ENCODE measurements at regions not wholly inside any gene's neighbourhood (a gene's known extent, or its start where the extent isn't known, plus 50 kb on each side); places are given as distances from the start of the nearest gene placed in this dataset.

DNA sequence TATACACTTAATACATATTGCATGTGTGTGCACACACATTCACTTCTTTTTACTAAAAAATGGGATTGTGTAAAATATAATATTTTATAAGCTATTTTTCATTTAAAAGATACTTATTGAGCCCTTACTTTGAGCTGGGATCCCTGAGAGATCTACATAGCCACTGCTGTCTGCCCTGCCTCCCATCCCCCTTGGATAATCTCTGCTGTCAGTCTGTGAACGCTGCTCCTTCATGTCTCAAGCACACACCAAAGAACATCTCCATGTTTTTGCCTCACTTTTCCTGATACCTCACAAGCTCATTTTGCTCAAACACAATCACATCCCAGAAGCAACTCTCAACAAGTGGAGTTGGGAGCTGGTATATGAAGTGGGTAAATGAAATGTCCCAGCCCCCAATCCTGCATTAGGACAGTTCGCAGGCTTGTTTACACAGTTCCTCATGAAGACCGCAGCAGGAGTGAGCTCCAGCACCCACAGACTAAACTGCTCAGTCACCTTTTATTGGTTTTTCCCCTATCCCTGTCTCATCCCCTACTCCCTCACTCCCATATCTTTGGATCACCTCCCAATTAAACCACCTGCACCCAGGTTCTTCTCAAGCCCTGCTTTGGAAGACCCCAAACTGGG lies 108.3 kb upstream of the FRY start (continued):
- no peak for TF ChIP-seq REST (IDR thresholded peaks at IDR 0.05; ENCODE audit: unreplicated experiment)
- no peak for TF ChIP-seq POLR2AphosphoS5 (IDR thresholded peaks at IDR 0.05; ENCODE audit: low read depth)
- TF ChIP-seq ZNF114 (CRISPR knock-in tag; IDR thresholded peaks at IDR 0.05), result no peak
- no peak for TF ChIP-seq STAT1 (IDR thresholded peaks at IDR 0.05; ENCODE audit: unreplicated experiment)

GRCh38 chr13:31925079-31925478 lies 106.5 kb upstream of the FRY start:
- Mint-ChIP-seq H3K4me1 (peaks cover 22% of the 10 kb centered on the region), H3K4me3 (no peak overlapping the region), H3K36me3 (ENCODE audit: low read depth) (no peaks in the 10 kb centered on the region), H3K27ac (no peak overlapping the region), H3K9me3 (no peaks in the 10 kb centered on the region), H3K27me3 (ENCODE audit: insufficient read depth, low read depth, poor library complexity) (no peaks in the 10 kb centered on the region)
- no peak overlapping the region for H3K4me2 ChIP-seq
- H4K20me1 ChIP-seq (replicated peaks; ENCODE audit: insufficient read depth), result no peaks in the 10 kb centered on the region
- ATAC-seq (no peak), DNase-seq (ENCODE audit: low spot score) (no peak)
- H3K36me3 ChIP-seq (ENCODE audit: insufficient read depth), result no peaks in the 10 kb centered on the region
- H3F3A ChIP-seq (replicated peaks; ENCODE audit: low read depth), result no peaks in the 10 kb centered on the region
- H3K9me2 ChIP-seq (ENCODE audit: insufficient read depth), result no peaks in the 10 kb centered on the region
- H3K4me3 ChIP-seq, result no peak overlapping the region
- no peak overlapping the region for H3K27ac ChIP-seq (ENCODE audit: low read depth)
- H3K79me2 ChIP-seq (replicated peaks; ENCODE audit: insufficient read depth), result no peaks in the 10 kb centered on the region
- H3K27me3 ChIP-seq (ENCODE audit: insufficient read depth), result no peaks in the 10 kb centered on the region
- H2AFZ ChIP-seq, result no peak overlapping the region
- H3K4me1 ChIP-seq (ENCODE audit: insufficient read depth), result peaks cover 20% of the 10 kb centered on the region
- TF ChIP-seq, protein P1, sequence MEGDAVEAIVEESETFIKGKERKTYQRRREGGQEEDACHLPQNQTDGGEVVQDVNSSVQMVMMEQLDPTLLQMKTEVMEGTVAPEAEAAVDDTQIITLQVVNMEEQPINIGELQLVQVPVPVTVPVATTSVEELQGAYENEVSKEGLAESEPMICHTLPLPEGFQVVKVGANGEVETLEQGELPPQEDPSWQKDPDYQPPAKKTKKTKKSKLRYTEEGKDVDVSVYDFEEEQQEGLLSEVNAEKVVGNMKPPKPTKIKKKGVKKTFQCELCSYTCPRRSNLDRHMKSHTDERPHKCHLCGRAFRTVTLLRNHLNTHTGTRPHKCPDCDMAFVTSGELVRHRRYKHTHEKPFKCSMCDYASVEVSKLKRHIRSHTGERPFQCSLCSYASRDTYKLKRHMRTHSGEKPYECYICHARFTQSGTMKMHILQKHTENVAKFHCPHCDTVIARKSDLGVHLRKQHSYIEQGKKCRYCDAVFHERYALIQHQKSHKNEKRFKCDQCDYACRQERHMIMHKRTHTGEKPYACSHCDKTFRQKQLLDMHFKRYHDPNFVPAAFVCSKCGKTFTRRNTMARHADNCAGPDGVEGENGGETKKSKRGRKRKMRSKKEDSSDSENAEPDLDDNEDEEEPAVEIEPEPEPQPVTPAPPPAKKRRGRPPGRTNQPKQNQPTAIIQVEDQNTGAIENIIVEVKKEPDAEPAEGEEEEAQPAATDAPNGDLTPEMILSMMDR (conservative IDR thresholded peaks at IDR 0.05; ENCODE audit: low read depth in 2 of 2), result no peak
- TF ChIP-seq NANOG (IDR thresholded peaks at IDR 0.05; ENCODE audit: borderline replicate concordance) (no peak), EZH2 (IDR thresholded peaks at IDR 0.05; ENCODE audit: low read depth, unreplicated experiment) (no peak), ZNF114 (CRISPR knock-in tag; IDR thresholded peaks at IDR 0.05) (no peak), ETS1 (IDR thresholded peaks at IDR 0.05) (no peak), ZNF331 (CRISPR knock-in tag; IDR thresholded peaks at IDR 0.05; ENCODE audit: low read depth) (no peak), POLR2AphosphoS5 (IDR thresholded peaks at IDR 0.05; ENCODE audit: low read depth) (no peak), CREB1 (CRISPR knock-in tag; IDR thresholded peaks at IDR 0.05; ENCODE audit: low read depth) (no peak), JUNB (IDR thresholded peaks at IDR 0.05; ENCODE audit: unreplicated experiment) (no peak), STAT1 (IDR thresholded peaks at IDR 0.05; ENCODE audit: unreplicated experiment) (no peak)
- TF ChIP-seq, protein P2, sequence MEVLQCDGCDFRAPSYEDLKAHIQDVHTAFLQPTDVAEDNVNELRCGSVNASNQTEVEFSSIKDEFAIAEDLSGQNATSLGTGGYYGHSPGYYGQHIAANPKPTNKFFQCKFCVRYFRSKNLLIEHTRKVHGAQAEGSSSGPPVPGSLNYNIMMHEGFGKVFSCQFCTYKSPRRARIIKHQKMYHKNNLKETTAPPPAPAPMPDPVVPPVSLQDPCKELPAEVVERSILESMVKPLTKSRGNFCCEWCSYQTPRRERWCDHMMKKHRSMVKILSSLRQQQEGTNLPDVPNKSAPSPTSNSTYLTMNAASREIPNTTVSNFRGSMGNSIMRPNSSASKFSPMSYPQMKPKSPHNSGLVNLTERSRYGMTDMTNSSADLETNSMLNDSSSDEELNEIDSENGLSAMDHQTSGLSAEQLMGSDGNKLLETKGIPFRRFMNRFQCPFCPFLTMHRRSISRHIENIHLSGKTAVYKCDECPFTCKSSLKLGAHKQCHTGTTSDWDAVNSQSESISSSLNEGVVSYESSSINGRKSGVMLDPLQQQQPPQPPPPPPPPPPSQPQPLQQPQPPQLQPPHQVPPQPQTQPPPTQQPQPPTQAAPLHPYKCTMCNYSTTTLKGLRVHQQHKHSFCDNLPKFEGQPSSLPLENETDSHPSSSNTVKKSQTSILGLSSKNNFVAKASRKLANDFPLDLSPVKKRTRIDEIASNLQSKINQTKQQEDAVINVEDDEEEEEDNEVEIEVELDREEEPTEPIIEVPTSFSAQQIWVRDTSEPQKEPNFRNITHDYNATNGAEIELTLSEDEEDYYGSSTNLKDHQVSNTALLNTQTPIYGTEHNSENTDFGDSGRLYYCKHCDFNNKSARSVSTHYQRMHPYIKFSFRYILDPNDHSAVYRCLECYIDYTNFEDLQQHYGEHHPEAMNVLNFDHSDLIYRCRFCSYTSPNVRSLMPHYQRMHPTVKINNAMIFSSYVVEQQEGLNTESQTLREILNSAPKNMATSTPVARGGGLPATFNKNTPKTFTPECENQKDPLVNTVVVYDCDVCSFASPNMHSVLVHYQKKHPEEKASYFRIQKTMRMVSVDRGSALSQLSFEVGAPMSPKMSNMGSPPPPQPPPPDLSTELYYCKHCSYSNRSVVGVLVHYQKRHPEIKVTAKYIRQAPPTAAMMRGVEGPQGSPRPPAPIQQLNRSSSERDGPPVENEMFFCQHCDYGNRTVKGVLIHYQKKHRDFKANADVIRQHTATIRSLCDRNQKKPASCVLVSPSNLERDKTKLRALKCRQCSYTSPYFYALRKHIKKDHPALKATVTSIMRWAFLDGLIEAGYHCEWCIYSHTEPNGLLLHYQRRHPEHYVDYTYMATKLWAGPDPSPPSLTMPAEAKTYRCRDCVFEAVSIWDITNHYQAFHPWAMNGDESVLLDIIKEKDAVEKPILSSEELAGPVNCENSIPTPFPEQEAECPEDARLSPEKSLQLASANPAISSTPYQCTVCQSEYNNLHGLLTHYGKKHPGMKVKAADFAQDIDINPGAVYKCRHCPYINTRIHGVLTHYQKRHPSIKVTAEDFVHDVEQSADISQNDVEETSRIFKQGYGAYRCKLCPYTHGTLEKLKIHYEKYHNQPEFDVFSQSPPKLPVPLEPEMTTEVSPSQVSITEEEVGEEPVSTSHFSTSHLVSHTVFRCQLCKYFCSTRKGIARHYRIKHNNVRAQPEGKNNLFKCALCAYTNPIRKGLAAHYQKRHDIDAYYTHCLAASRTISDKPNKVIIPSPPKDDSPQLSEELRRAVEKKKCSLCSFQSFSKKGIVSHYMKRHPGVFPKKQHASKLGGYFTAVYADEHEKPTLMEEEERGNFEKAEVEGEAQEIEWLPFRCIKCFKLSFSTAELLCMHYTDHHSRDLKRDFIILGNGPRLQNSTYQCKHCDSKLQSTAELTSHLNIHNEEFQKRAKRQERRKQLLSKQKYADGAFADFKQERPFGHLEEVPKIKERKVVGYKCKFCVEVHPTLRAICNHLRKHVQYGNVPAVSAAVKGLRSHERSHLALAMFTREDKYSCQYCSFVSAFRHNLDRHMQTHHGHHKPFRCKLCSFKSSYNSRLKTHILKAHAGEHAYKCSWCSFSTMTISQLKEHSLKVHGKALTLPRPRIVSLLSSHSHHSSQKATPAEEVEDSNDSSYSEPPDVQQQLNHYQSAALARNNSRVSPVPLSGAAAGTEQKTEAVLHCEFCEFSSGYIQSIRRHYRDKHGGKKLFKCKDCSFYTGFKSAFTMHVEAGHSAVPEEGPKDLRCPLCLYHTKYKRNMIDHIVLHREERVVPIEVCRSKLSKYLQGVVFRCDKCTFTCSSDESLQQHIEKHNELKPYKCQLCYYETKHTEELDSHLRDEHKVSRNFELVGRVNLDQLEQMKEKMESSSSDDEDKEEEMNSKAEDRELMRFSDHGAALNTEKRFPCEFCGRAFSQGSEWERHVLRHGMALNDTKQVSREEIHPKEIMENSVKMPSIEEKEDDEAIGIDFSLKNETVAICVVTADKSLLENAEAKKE (CRISPR knock-in tag; IDR thresholded peaks at IDR 0.05), result no peak

Measured in GM23338 (cell line).